Caki2 (cell line): ENCODE measurements at regions not wholly inside any gene's neighbourhood (a gene's known extent, or its start where the extent isn't known, plus 50 kb on each side); places are given as distances from the start of the nearest gene placed in this dataset.

Experiments used
- DNase-seq: peaks from one replicate; pipeline ENCODE4 v3.0.0-alpha.2; 2015; ENCODE audit warnings: low read depth
- in situ Hi-C: cut with HindIII; loops from 2 replicates; pipeline ENCODE4 v1.10.0; 2016; ENCODE audit warnings: low sequenced_read_pairs, low pct_unique_long_range_greater_than_20kb, mixed read lengths

DNA sequence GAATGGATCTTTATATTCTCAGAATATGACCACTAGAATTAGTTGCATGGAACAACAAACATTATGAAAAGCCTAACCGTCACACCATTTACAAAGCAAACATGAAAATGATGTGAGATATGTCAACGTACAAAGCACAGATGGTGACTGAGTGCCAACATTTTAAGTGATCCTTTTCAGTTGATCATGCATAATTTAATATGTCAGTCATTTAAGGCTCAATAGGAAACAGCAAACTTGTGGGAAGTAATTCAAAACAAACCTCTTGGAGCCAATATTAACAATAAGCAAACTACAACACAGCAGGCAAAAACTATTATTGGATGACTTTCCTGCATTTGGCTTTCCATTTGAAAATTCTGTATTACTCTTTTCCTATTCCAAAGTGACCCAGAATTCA is 277.6 kb downstream of the SLITRK6 start:
- in situ Hi-C loops: no loop called here
- no peak for DNase-seq

- in situ Hi-C loops: no loop called here
- DNase-seq: no peak
These were observed 278.8 kb downstream of the SLITRK6 start for GRCh38 chr13:85520445-85520844.

DNA sequence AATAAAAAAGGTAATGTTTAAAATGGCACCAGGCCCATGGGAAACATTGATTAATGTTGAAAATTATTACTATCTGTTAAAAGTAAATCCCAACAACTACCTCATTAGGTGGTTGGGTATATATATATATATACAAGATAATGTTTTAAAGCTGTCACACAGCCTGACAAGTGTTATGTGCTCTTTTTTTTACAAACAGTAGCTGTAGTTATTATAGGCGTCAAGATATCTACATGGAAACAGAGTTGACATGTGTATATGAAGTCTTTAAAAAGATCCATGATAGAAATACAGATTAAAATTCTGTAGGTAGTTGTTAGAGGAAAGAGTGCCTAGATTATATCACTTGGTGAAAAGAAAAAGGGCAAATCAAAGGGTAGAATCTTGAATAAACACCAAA is 279.9 kb downstream of the SLITRK6 start:
- in situ Hi-C loops: no loop called here
- no peak for DNase-seq

GRCh38 chr13:85512421-85512820 is 286.8 kb downstream of the SLITRK6 start:
- DNase-seq: no peak
- in situ Hi-C loops: no loop called here

DNA sequence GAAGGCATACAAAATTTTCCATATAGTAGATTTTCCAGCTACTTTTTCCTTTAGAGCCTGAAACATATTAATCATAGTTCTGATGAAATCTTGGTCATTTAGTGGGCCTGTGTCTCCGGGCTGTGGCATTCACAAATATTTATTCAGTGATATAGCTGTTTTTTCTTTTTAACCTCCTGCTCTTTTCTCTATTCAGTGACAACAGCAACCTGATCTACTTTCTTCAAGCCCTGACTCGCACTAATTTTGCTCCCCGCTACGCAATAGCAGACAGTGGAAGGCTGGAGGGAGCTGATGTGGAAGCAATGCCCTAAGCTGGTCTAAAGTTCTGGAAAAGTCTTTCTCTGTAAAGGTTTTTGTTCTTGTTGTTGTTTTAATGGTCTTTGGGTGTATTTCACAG is 289.7 kb downstream of the SLITRK6 start:
- in situ Hi-C loops: no loop called here
- no peak for DNase-seq

GRCh38 chr13:85508683-85509329 is 290.4 kb downstream of the SLITRK6 start:
- in situ Hi-C loops: no loop called here
- no peak for DNase-seq

- in situ Hi-C loops: no loop called here
- DNase-seq: no peak
These were observed 295.4 kb downstream of the SLITRK6 start for GRCh38 chr13:85503797-85504196.

GRCh38 chr13:85501616-85502015 is 297.6 kb downstream of the SLITRK6 start:
- no peak for DNase-seq
- in situ Hi-C loops: no loop called here

GRCh38 chr13:85500696-85501256 is 298.4 kb downstream of the SLITRK6 start:
- DNase-seq: no peak
- in situ Hi-C loops: no loop called here

DNA sequence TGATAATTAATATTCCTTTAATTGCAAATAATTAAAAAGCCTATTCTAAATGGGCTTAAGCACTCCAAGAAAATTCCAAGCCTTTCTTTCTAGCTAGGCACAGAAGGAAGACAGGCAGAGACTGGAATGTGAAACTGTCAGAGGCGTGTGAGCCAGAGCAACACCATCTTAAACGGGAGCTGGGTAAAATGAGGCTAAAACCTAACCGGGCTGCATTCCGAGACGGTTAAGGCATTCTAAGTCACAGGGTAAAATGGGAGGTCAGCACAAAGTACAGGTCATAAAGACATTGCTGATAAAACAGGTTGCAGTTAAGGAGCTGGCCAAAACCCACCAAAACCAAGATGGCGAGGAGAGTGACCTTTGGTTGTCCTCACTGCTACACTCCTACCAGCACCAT is 300.4 kb downstream of the SLITRK6 start:
- in situ Hi-C loops: no loop called here

GRCh38 chr13:85497652-85498051 is 301.6 kb downstream of the SLITRK6 start:
- in situ Hi-C loops: no loop called here
- peak; percentile 16 for DNase-seq

More for the DNA sequence above, 300.4 kb downstream of the SLITRK6 start:
- DNase-seq: no peak

GRCh38 chr13:85492283-85492682 is 306.9 kb downstream of the SLITRK6 start:
- in situ Hi-C loops: no loop called here
- no peak for DNase-seq

GRCh38 chr13:85486663-85487062 is 312.6 kb downstream of the SLITRK6 start:
- no peak for DNase-seq
- in situ Hi-C loops: no loop called here

GRCh38 chr13:85473144-85473543 is 326.1 kb downstream of the SLITRK6 start:
- no peak for DNase-seq
- in situ Hi-C loops: no loop called here

- in situ Hi-C loops: no loop called here
- DNase-seq: no peak
These were observed 329.9 kb downstream of the SLITRK6 start for GRCh38 chr13:85469320-85469719.

DNA sequence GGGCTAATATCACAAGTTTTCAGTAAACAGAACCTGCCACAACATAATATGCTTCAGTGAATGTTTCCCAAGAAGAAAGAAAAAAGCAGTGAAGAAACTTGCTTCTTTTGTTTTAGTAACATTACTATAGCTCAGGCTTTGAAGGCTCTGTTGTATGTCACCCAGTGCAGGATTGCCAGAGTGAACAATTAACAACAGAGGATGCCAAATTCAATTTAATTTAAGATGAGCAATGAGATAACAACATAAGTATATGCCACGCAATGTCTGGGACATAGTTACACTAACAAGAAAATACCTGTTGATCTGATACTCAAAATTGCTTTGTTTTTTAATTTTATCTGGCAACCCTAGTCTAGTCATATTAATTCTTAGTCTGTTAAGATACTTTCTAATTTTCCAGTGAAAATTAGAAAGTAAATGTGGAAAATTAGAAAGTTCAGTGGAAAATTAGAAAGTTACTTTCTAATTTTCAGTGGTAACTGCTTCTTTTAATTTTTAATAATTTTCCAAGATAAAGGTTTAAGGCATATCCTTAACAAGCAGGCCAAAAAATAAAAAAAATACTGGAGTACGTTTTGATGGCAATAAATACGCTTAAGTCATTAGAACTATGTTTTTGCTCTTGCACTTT is 336.3 kb downstream of the SLITRK6 start:
- in situ Hi-C loops: no loop called here
- DNase-seq: no peak

- in situ Hi-C loops: no loop called here
- no peak for DNase-seq
These were observed 337.6 kb downstream of the SLITRK6 start for GRCh38 chr13:85461621-85462020.

- in situ Hi-C loops: no loop called here
- no peak for DNase-seq
These were observed 353.7 kb downstream of the SLITRK6 start for GRCh38 chr13:85445534-85445933.

DNA sequence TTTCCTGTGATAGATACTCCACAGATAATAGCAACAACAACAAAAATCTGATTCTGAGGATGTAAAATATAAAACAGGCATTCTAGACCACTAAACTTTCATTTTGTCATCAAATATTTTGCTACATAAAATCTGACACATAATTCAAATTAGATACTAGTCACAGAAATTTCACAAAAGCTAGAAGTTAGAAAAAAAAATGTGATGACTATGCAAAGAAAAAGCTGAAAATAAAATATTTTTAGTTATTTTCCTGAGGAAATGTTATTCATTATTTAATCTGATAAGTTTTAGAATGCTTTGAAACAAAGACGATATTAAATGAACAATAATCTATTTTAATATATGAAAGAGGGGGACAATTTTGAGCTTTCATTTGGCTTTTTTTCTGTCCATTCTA is 357.2 kb downstream of the SLITRK6 start:
- in situ Hi-C loops: no loop called here
- DNase-seq: no peak

GRCh38 chr13:85441364-85441763 is 357.9 kb downstream of the SLITRK6 start:
- DNase-seq: no peak
- in situ Hi-C loops: no loop called here
